HCT116 (cell line): ENCODE measurements at regions not wholly inside any gene's neighbourhood (a gene's known extent, or its start where the extent isn't known, plus 50 kb on each side); places are given as distances from the start of the nearest gene placed in this dataset.

Source experiments
- ATAC-seq: fragments of 200-7000 bp; cut with Tn5 transposase; 2 replicates; pipeline ENCODE4 v1.9.1; 2020; ENCODE audit warnings: mild to moderate bottlenecking, moderate library complexity
- BruUV-seq: library from RNA; stranded (reverse); fragments of 400-500 nt; replicated peaks from 2 replicates; lab custom pipeline; 2021; lab: Mats Ljungman, UMichigan
- CTCF ChIA-PET: fragments of 300-600 bp; sonication (Branson Sonifier 250); formaldehyde crosslinking; loops from one replicate; lab custom pipeline; 2021; ENCODE audit warnings: antibody characterized with exemption; lab: Charles Lee
- POLR2A ChIA-PET: fragments of 300-600, 350-600 bp; sonication (Branson Sonifier 250); formaldehyde crosslinking; loops from one replicate; lab custom pipeline; 2021; ENCODE audit warnings: antibody characterized with exemption; lab: Charles Lee
- RAD21 ChIA-PET, 2 experiments: fragments of 300-600 bp; sonication (Branson Sonifier 250); formaldehyde crosslinking; loops; one replicate each; lab custom pipeline; 2023; ENCODE audit warnings: low total read pairs in 2 of 2; ENCODE audit not compliant: uncharacterized antibody in 2 of 2, unreplicated experiment in 2 of 2, low non-redundant PET in 1 of 2; lab: Charles Lee
- DNase-seq: peaks from one replicate; pipeline ENCODE4 v3.0.0-alpha.2; 2010; ENCODE audit warnings: low read depth, low spot score
- H2AFZ ChIP-seq: fragments of 200-600 bp; shearing (Covaris generic), sonication (generic); 2 replicates; pipeline ENCODE4 v1.6.1; 2017; ENCODE audit warnings: low read depth, mixed run types, mixed read lengths, antibody characterized with exemption, low read length; ENCODE audit not compliant: poor library complexity, severe bottlenecking
- H3K27ac ChIP-seq: 2 replicates; pipeline ENCODE4 v1.5.1; 2012; ENCODE audit warnings: low read depth, low read length
- H3K27me3 ChIP-seq: fragments of 200-600 bp; sonication (generic); 2 replicates; pipeline ENCODE4 v1.6.1; 2016; ENCODE audit warnings: mixed run types, low read length, mixed read lengths; ENCODE audit not compliant: insufficient read depth
- H3K36me3 ChIP-seq, 2 experiments: fragments of 200-500 bp in 1 of 2; fragments of 200-600 bp in 1 of 2; sonication (Bioruptor generic) in 1 of 2; sonication (generic) in 1 of 2; 2 replicates each; pipeline versions ENCODE4 v1.5.1 to v1.6.1; 2014 to 2016; ENCODE audit warnings: low read length in 2 of 2, inconsistent platforms in 1 of 2, mixed read lengths in 1 of 2, mixed run types in 1 of 2; ENCODE audit not compliant: insufficient read depth in 2 of 2, control insufficient read depth in 1 of 2
- H3K4me1 ChIP-seq, 2 experiments: fragments of 200-600 bp in 1 of 2; sonication (generic) in 1 of 2; 2 replicates each; pipeline versions ENCODE4 v1.5.1 to v1.6.1; 2012 to 2017; ENCODE audit warnings: low read length in 2 of 2, inconsistent platforms in 1 of 2, mild to moderate bottlenecking in 1 of 2, mixed read lengths in 1 of 2, mixed run types in 1 of 2, moderate library complexity in 1 of 2; ENCODE audit not compliant: insufficient read depth in 2 of 2, control insufficient read depth in 1 of 2
- H3K4me2 ChIP-seq: fragments of 200-600 bp; sonication (generic); 2 replicates; pipeline ENCODE4 v1.6.1; 2017; ENCODE audit warnings: mixed run types, low read length, mixed read lengths
- H3K4me3 ChIP-seq, 2 experiments: fragments of 200-600 bp in 1 of 2; sonication (generic) in 1 of 2; replicated peaks in 1 of 2; 2 replicates each; pipeline ENCODE4 v1.5.1; 2011 to 2016; ENCODE audit warnings: low read length in 2 of 2, control low read depth in 1 of 2, low read depth in 1 of 2, mild to moderate bottlenecking in 1 of 2, mixed read lengths in 1 of 2, mixed run types in 1 of 2
- H3K79me2 ChIP-seq: fragments of 200-600 bp; sonication (generic); 2 replicates; pipeline ENCODE4 v1.6.1; 2017; ENCODE audit warnings: mild to moderate bottlenecking, mixed run types, low read length, moderate library complexity, mixed read lengths; ENCODE audit not compliant: insufficient read depth
- H3K9ac ChIP-seq: fragments of 200-600 bp; sonication (generic); 2 replicates; pipeline ENCODE4 v1.6.1; 2016; ENCODE audit warnings: low read length, mixed read lengths
- H3K9me2 ChIP-seq: fragments of 200-600 bp; sonication (generic), shearing (Covaris generic); 2 replicates; pipeline ENCODE4 v1.6.1; 2017; ENCODE audit warnings: mixed run types, mild to moderate bottlenecking, moderate library complexity; ENCODE audit not compliant: insufficient read depth
- H3K9me3 ChIP-seq, 2 experiments: fragments of 200-500 bp in 1 of 2; fragments of 200-600 bp in 1 of 2; sonication (Bioruptor generic) in 1 of 2; sonication (generic) in 1 of 2; 2 replicates each; pipeline ENCODE4 v1.6.1; 2014 to 2017; ENCODE audit warnings: low read length in 2 of 2, mixed read lengths in 2 of 2, inconsistent platforms in 1 of 2, low read depth in 1 of 2, mild to moderate bottlenecking in 1 of 2, mixed run types in 1 of 2, moderate library complexity in 1 of 2; ENCODE audit not compliant: control insufficient read depth in 1 of 2, insufficient read depth in 1 of 2
- H4K20me1 ChIP-seq: fragments of 200-600 bp; sonication (generic), shearing (Covaris generic); 2 replicates; pipeline ENCODE4 v1.6.1; 2017; ENCODE audit warnings: mixed run types, mild to moderate bottlenecking, moderate library complexity; ENCODE audit not compliant: insufficient read depth
- ATF3 ChIP-seq: IDR thresholded peaks from 2 replicates; pipeline ENCODE4 v1.6.1; 2012
- CBX3 ChIP-seq: IDR thresholded peaks from 2 replicates; pipeline ENCODE4 v1.6.1; 2012; ENCODE audit warnings: low read depth
- CEBPB ChIP-seq: IDR thresholded peaks from 2 replicates; pipeline ENCODE4 v1.6.1; 2012; ENCODE audit warnings: low read depth
- EGR1 ChIP-seq: IDR thresholded peaks from 2 replicates; pipeline ENCODE4 v1.6.1; 2012; ENCODE audit warnings: low read depth
- EZH2 ChIP-seq: fragments of 200-600 bp; sonication (generic); IDR thresholded peaks from 2 replicates; pipeline ENCODE4 v1.6.1; 2017; ENCODE audit warnings: antibody characterized with exemption, mixed run types
- EZH2phosphoT487 ChIP-seq: fragments of 200-600 bp; IDR thresholded peaks from 2 replicates; pipeline ENCODE4 v1.6.1; 2018; ENCODE audit warnings: antibody characterized with exemption, borderline replicate concordance
- FOSL1 ChIP-seq: IDR thresholded peaks from 2 replicates; pipeline ENCODE4 v1.6.1; 2012; ENCODE audit warnings: low read depth
- JUND ChIP-seq: IDR thresholded peaks from 2 replicates; pipeline ENCODE4 v1.6.1; 2012
- POLR2A ChIP-seq: IDR thresholded peaks from 2 replicates; pipeline ENCODE4 v1.7.0; 2011; ENCODE audit warnings: borderline replicate concordance; ENCODE audit not compliant: insufficient read depth, insufficient read length; ENCODE audit errors: extremely low read depth
- POLR2AphosphoS5 ChIP-seq: IDR thresholded peaks from 2 replicates; pipeline ENCODE4 v1.6.1; 2011; ENCODE audit warnings: mild to moderate bottlenecking, low read depth, low read length, moderate library complexity
- RAD21 ChIP-seq: IDR thresholded peaks from 2 replicates; pipeline ENCODE4 v1.6.1; 2012; ENCODE audit warnings: low read depth, mild to moderate bottlenecking
- SP1 ChIP-seq: IDR thresholded peaks from 2 replicates; pipeline ENCODE4 v1.6.1; 2012; ENCODE audit warnings: low read depth
- SRF ChIP-seq: IDR thresholded peaks from 2 replicates; pipeline ENCODE4 v1.6.1; 2012; ENCODE audit warnings: low read depth
- TCF7L2 ChIP-seq: IDR thresholded peaks from 2 replicates; pipeline ENCODE4 v1.7.0; 2011; ENCODE audit warnings: borderline replicate concordance, inconsistent platforms; ENCODE audit not compliant: insufficient read depth, insufficient read length; ENCODE audit errors: extremely low read depth
- YY1 ChIP-seq: IDR thresholded peaks from 2 replicates; pipeline ENCODE4 v1.6.1; 2011; ENCODE audit warnings: low read length, low read depth, moderate library complexity, mild to moderate bottlenecking; ENCODE audit not compliant: insufficient replicate concordance; ENCODE audit errors: extremely low read depth
- ZFX ChIP-seq: fragments of 450-650 bp; IDR thresholded peaks from 2 replicates; pipeline ENCODE4 v1.6.1; 2017
- ZNF274 ChIP-seq: fragments of 200-500 bp; sonication (Bioruptor generic); IDR thresholded peaks from 2 replicates; pipeline ENCODE4 v1.6.1; 2014; ENCODE audit warnings: mild to moderate bottlenecking, low read depth, low read length, inconsistent platforms
- intact Hi-C: fragments of 100-400 bp; cut with micrococcal nuclease; formaldehyde crosslinking; loops from 2 replicates; pipeline ENCODE4 v1.10.0; 2022
- TF ChIP-seq, protein P1 (sequence below): IDR thresholded peaks from 2 replicates; pipeline ENCODE4 v1.6.1; 2012; ENCODE audit warnings: low read depth

DNA sequence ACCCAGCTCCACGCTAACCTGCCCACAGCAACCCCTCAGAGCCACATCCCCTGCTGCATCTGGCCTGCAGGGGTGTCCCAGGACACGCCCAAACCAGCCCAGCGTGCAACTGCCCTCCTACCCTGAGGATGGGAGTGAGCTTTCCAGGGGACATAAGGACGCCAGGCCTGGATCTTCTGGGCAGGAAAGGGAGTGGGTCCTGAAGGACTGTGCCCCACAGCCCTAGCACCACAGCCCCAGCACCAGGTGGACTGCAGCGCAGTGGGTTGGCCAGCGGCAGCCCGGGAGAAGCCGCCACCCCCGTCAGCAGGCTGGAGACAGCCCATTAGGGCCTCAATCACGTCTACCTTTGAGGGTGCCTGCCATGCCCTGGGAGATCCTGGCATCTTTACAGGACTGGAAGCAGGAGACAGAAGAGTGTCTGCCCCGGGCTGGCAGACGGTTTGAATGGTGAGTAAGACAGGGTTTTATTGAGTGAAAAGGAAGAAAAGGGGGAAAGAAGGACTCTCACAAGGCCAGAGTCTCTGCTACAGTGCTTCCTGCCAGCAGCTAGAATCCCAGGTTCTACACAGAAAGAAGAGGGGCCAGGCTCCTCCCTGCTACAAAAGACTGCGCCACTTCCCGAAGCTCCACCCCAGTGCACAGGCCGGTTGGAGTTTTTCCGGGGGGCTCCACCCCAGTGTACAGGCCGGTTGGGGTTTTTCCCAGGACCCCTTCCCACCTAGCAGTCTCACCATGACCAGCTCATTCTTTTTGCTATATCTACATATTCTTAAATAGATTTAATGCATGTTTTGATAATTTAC is 69.8 kb upstream of the KCTD7 start:
- CTCF ChIA-PET: interaction anchor here (0.6 to 1.6 kb wide), 2 partner anchors 9 to 346 kb away, joined by 3 to 4 read pairs; no protein-coding TSS in a partner anchor
- no peak for TF ChIP-seq POLR2AphosphoS5
- TF ChIP-seq FOSL1: no peak
- no peak for TF ChIP-seq YY1
- TF ChIP-seq JUND: no peak
- TF ChIP-seq ZNF274: no peak
- TF ChIP-seq RAD21: no peak
- ATAC-seq (peak; percentile 36), DNase-seq (no peak)
- Histone ChIP-seq H3K9me2 (no peaks in the 10 kb centered on the region), H3K9ac (no peak overlapping the region), H3K36me3 (peaks cover 11 to 14% of the 10 kb centered on the region in 2 experiments), H3K9me3 (no peaks in the 10 kb centered on the region), H3K4me2 (no peak overlapping the region), H2AFZ (no peak overlapping the region), H4K20me1 (peaks cover 7% of the 10 kb centered on the region; the same call in 1 of the 2 replicates), H3K27ac (no peak overlapping the region), H3K4me3 (no peak overlapping the region), H3K79me2 (peaks cover 67% of the 10 kb centered on the region), H3K4me1 (no peaks in the 10 kb centered on the region), H3K27me3 (no peaks in the 10 kb centered on the region)
- POLR2A ChIA-PET: interaction anchor here (1.2 kb wide), 1 partner anchor 31 kb away, joined by 3 read pairs; no protein-coding TSS in a partner anchor
- RAD21 ChIA-PET: no interaction called here
- BruUV-seq: no TSS peak
- intact Hi-C loops: loop anchor here (10.0 kb wide), 1 partner anchor 96 kb away; no protein-coding TSS in a partner anchor

DNA sequence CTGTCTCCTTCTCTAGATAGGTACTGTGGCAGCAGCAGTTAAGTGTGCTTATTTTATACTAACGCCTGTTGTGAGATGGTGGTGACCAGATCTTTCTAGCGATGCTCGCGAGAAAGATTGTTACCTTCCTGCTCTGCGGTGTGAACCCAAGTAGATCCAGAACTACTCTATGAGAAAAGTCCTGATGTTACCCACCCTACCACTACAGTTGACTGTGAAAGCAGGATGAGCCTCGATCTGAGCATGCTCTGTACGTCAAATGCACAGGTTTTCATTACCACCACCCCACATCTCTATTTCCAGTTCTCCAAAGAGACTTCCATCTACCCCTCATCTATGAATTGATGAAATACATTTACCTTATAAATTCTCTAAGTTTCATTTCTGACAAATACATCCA is 64.6 kb upstream of the KCTD7 start:
- Histone ChIP-seq H3K9ac (no peak overlapping the region), H3K4me3 (no peak overlapping the region), H3K9me3 (no peaks in the 10 kb centered on the region), H3K79me2 (peaks cover 90% of the 10 kb centered on the region), H3K36me3 (peaks cover 0 to 20% of the 10 kb centered on the region in 2 experiments; a peak in 2 of 4 replicates), H2AFZ (no peak overlapping the region), H3K4me2 (no peak overlapping the region), H3K9me2 (no peaks in the 10 kb centered on the region), H4K20me1 (peaks cover 9% of the 10 kb centered on the region; the same call in 1 of the 2 replicates), H3K4me1 (no peaks in the 10 kb centered on the region), H3K27me3 (no peaks in the 10 kb centered on the region), H3K27ac (no peak overlapping the region)
- POLR2A ChIA-PET: no interaction called here
- DNase-seq (no peak), ATAC-seq (no peak)
- RAD21 ChIA-PET: no interaction called here
- CTCF ChIA-PET: no interaction called here
- BruUV-seq: no TSS peak
- intact Hi-C loops: no loop called here
- TF ChIP-seq YY1 (no peak), EGR1 (no peak), ATF3 (no peak), EZH2 (no peak), SP1 (no peak), POLR2AphosphoS5 (no peak), CEBPB (no peak), JUND (no peak), EZH2phosphoT487 (no peak), SRF (no peak), TCF7L2 (no peak), CBX3 (no peak), ZNF274 (no peak), POLR2A (no peak), ZFX (no peak)
- TF ChIP-seq, protein P1, sequence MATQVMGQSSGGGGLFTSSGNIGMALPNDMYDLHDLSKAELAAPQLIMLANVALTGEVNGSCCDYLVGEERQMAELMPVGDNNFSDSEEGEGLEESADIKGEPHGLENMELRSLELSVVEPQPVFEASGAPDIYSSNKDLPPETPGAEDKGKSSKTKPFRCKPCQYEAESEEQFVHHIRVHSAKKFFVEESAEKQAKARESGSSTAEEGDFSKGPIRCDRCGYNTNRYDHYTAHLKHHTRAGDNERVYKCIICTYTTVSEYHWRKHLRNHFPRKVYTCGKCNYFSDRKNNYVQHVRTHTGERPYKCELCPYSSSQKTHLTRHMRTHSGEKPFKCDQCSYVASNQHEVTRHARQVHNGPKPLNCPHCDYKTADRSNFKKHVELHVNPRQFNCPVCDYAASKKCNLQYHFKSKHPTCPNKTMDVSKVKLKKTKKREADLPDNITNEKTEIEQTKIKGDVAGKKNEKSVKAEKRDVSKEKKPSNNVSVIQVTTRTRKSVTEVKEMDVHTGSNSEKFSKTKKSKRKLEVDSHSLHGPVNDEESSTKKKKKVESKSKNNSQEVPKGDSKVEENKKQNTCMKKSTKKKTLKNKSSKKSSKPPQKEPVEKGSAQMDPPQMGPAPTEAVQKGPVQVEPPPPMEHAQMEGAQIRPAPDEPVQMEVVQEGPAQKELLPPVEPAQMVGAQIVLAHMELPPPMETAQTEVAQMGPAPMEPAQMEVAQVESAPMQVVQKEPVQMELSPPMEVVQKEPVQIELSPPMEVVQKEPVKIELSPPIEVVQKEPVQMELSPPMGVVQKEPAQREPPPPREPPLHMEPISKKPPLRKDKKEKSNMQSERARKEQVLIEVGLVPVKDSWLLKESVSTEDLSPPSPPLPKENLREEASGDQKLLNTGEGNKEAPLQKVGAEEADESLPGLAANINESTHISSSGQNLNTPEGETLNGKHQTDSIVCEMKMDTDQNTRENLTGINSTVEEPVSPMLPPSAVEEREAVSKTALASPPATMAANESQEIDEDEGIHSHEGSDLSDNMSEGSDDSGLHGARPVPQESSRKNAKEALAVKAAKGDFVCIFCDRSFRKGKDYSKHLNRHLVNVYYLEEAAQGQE: no peak
